AG09309 (cell line): ENCODE measurements at regions not wholly inside any gene's neighbourhood (a gene's known extent, or its start where the extent isn't known, plus 50 kb on each side); places are given as distances from the start of the nearest gene placed in this dataset.

Experiments used
- DNase-seq: peaks from one replicate; pipeline ENCODE4 v3.0.0-alpha.2; 2010; ENCODE audit warnings: low read depth
- H3K4me3 ChIP-seq: 2 replicates; pipeline ENCODE4 v1.5.1; 2011; ENCODE audit warnings: mild to moderate bottlenecking, low read depth, low read length, moderate library complexity; ENCODE audit not compliant: control insufficient read depth
- CTCF ChIP-seq: IDR thresholded peaks from 2 replicates; pipeline ENCODE4 v1.5.1; 2011; ENCODE audit warnings: mild to moderate bottlenecking, low read depth, low read length, inconsistent platforms; ENCODE audit not compliant: insufficient read depth, control insufficient read depth; ENCODE audit errors: missing control alignments

GRCh38 chr15:31268108-31268501 is 58.5 kb upstream of the KLF13 start:
- no peak overlapping the region for H3K4me3 ChIP-seq
- TF ChIP-seq CTCF, result no peak
- no peak for DNase-seq

- H3K4me3 ChIP-seq, result no peak overlapping the region
- no peak for TF ChIP-seq CTCF
- no peak for DNase-seq
Measured at GRCh38 chr15:31268911-31269784, 57.5 kb upstream of the KLF13 start.

GRCh38 chr15:31269816-31270575 is 56.6 kb upstream of the KLF13 start:
- DNase-seq, result no peak
- TF ChIP-seq CTCF, result no peak
- no peak overlapping the region for H3K4me3 ChIP-seq

GRCh38 chr15:31270767-31271166 is 55.9 kb upstream of the KLF13 start:
- no peak for DNase-seq
- no peak overlapping the region for H3K4me3 ChIP-seq
- no peak for TF ChIP-seq CTCF

GRCh38 chr15:31271224-31271635 is 55.4 kb upstream of the KLF13 start:
- TF ChIP-seq CTCF, result no peak
- no peak overlapping the region for H3K4me3 ChIP-seq
- DNase-seq, result no peak

GRCh38 chr15:31271711-31272557 is 54.7 kb upstream of the KLF13 start:
- H3K4me3 ChIP-seq, result no peak overlapping the region
- TF ChIP-seq CTCF, result no peak
- DNase-seq, result no peak
